D341Med (cell line): ENCODE measurements at regions not wholly inside any gene's neighbourhood (a gene's known extent, or its start where the extent isn't known, plus 50 kb on each side); places are given as distances from the start of the nearest gene placed in this dataset.
A peak's percentile ranks its signal among the peaks of the same experiment; 100 is the strongest.
"Not testable (repeated sequence)": the region's sequence is repeated elsewhere in the genome, so short reads cannot be mapped to it uniquely, and the experiment has no call there.

Experiments
- DNase-seq: peaks from one replicate; pipeline ENCODE4 v3.0.0; 2012; ENCODE audit warnings: low spot score

- no peak for DNase-seq
Measured at GRCh38 chr7:4525884-4526283, 156.2 kb upstream of the FOXK1 start.

DNA sequence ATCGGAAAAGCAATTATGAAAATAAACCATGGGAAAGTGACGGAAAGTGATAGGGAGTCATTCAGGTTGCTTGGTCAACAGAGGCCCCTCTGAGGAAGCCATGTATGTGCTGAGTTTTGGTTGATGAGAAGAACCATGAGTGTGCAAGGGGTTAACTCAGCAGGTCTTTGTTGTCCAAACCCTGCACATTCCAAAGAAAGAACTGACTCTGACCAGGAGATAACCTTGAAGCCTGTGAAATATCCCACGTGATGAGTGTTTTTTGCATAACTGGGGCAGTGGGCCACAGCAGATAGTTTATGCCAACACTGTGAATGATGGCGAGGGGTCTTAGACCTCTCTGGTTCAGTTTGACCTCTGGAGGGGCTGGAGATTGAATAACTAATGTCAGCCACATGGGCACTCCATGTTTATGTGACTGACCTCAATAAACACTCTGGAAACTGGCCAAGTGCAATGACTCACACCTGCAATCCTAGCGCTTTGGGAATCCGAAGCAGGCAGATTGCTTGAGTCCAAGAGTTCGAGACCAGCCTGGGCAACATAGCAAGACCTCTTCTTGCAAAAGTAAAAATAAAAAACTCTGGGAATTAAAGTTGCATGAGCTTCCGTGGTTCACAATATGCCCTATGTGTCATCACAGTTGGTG is 154.0 kb upstream of the FOXK1 start:
- DNase-seq = no peak

DNA sequence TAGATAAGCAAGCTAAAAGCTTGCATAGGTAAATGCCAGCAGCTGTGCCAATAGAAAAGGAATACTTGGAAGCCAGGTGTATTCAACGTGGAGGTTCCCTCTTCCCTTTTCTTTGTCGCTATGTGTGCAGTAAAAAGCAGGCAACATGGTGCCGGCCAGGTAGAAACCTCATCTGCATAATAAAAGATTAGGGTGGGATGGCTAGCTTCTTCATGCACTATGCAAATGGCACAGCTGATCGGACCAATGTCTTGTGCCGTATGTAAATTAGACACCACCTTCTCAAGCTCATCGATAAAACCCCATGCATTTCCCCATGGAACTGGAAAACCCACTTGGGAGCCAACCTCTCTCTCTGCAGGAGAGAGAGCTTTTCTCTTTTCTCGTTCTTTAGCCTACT is 150.9 kb upstream of the FOXK1 start:
- no peak for DNase-seq

GRCh38 chr7:4533339-4533738 is 148.8 kb upstream of the FOXK1 start:
- not testable (repeated sequence) for DNase-seq

DNA sequence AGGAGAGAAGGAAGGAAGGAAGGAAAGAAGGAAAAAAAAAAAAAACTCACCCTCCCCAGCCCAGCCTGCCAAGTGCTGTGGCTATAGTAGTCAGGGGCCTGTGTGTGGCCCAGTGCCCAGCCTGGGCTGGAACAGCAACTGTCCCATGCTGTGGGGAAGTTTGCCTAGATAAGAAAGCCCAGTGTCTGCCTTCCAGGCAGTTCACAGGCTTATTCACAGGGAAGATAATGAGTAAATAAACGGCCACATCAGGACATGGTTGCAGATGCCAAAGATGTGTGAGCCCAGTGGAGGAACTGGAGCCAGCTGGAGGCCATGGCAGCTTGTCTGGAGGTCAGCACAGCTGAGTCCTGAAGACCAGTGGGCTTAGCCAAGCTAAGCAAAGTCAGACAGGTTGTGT is 132.4 kb upstream of the FOXK1 start:
- DNase-seq = no peak

GRCh38 chr7:4550117-4550516 is 132.0 kb upstream of the FOXK1 start:
- no peak for DNase-seq

DNA sequence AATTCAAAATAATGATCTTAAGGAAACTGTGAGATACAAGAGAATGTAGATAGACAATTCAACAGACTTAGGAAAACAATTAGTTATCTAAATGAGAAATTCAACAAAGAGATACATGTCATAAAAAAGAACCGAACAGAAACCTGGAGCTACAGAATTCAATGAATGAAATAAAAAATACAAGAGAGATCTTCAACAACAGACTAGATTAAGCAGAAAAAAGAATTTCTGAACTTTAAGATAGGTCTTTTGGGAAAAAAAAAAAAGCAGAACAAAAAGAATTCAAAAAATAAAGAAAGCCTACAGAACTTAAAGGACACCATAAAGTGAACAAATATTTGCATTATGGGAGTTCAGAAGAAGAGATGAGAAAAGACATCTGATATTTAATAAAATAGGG is 129.1 kb upstream of the FOXK1 start:
- no peak for DNase-seq

DNA sequence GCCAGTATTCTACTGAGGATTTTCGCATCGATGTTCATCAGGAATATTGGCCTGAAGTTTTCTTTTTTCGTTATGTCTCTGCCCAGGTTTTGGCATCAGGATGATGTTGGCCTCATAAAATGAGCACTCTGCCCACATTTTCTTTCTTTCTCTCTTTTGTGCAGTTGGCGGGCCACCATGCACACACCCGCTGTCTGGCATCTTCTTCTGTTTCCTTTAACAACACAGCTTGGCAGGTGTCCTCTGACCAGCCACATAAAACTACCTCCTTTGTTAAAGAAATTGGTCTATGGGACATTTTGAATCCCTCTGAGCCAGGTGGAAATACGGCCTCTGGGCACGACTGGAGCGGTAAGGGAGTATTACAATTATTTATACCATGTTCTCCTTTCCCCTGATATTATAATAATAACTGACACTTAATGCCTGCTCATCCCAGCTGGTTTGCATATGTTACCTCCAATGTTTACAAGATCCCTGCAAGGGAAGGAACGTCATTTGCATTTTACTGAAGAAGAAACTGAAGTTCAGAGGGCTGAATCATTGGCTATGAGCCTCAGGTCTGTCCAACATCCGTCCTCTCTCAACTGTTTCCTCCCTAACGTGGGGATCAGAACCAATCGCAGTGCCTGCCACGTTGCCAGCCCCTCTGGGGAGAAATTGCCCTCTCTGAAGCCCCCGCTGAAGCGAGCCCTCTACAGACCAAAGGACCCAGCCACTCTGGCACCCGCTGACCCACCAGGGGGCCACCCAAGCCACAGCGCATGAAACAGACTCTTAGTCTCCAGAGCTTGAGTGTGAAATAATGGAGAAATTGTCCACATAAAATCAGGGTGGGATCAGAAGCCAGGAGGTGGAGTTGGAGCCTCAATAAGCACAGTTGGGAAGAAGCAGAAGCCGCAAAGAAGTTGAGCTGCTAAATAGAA is 125.0 kb upstream of the FOXK1 start:
- no peak for DNase-seq

DNA sequence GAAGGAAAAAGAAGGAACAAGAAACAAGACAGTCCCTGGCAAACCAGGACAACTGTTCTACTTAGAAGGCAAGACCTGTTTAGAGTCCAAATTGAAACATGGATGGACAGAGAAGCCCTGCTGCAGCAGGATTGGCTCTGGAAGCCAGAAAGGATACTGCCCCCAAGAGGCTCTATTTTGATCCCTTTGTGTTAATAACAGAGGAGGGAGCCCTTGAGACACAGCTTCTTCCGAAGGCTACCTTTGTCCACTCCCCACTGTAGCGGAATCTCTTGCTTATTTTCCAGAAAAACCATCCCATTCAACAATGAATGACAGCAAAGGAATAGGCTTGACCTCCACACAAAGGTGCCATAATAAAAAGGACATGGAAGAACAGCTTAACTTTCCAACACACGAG is 120.3 kb upstream of the FOXK1 start:
- no peak for DNase-seq

DNA sequence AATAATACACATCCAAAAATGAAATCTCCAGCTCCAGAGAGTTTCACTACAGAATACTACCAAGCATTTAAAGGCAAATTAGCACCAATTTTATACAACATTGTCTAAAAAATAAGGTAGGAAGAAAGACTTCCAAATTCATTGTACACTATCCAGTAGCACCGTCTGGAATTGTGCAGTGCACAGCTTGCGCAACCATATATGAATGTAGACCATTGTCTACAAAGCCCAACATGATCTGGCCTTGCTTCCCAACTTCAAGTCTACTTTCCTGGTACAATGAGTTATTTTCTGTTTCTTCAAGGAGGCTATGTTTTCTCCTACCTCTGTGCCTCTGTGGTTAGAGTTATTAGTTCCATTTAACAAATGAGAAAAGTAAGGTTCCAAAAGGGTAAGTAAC is 115.4 kb upstream of the FOXK1 start:
- no peak for DNase-seq

- no peak for DNase-seq
Measured at GRCh38 chr7:4574851-4575250, 107.2 kb upstream of the FOXK1 start.

DNA sequence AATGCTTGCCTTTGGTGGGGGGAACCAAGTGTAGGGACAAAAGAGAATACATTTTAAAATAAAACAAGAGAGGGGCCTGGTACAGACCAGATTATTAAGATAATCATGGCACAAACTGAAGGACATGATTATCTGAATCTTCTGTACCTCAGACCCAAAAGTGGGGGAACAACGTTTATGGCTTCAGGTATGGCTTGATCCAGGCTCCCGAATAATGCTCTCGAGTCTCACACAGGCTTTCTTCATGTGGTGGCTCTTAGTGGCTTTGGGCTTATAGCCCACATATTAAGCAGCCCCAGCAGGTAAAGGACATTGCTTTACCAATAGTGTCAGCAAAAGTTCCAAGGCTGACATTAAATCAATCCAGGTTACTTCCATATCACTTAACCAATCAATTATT is 106.8 kb upstream of the FOXK1 start:
- DNase-seq = no peak

GRCh38 chr7:4602905-4603842 is 78.9 kb upstream of the FOXK1 start:
- no peak for DNase-seq

- no peak for DNase-seq
Measured at GRCh38 chr7:4603843-4604231, 78.3 kb upstream of the FOXK1 start.

- no peak for DNase-seq
Measured at GRCh38 chr7:4604456-4604940, 77.6 kb upstream of the FOXK1 start.

GRCh38 chr7:4606797-4607196 is 75.3 kb upstream of the FOXK1 start:
- DNase-seq = no peak

- DNase-seq = no peak
Measured at GRCh38 chr7:4607311-4607729, 74.8 kb upstream of the FOXK1 start.

DNA sequence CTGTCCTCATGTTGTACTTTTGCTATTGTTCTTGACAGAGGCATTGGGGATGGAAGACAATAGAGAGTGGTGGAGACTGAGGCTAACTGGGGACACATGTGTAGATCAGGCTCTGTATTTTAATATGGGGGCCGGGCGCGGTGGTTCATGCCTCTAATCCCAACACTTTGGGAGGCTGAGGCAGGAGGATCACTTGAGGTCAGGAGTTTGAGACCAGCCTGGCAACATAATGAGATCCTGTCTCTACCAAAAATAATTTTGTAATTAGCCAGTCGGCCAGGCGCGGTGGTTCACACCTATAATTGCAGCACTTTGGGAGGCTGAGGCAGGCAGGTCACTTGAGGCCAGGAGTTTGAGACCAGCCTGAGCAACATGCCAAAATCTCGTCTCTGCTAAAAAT is 72.5 kb upstream of the FOXK1 start:
- not testable (repeated sequence) for DNase-seq

DNA sequence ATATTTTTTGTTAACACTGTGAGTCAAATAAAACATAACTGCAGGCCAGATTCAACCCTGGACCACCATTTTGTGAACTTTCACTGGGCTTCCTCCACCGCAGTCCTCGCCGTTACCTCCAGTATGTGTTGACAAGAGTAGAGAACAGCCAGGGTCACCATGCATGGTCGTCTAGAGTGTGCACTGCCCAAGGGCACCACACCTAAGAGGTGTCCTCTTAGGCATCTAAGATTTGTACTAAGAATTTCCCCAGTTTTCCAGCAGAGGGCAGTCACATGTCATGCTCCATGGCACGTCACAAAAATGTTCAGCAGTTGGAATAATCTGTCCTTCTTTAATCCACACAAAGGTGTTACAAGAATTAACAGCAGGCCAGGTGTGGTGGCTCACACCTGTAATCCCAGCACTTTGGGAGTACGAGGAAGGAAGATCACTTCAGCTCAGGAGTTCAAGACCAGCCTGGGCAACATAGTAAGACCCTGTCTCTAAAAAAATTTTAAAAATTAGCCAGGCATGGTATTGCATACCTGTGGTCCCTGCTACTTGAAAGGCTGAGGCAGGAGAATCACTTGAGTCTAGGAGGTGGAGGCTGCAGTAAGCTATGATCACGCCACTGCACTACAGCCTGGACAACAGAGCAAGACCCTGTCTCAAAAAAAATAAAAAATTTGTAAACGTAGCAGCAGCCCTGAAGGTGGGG is 71.2 kb upstream of the FOXK1 start:
- peak; percentile 75 for DNase-seq

- DNase-seq = no peak
Measured at GRCh38 chr7:4612237-4612636, 69.9 kb upstream of the FOXK1 start.

DNA sequence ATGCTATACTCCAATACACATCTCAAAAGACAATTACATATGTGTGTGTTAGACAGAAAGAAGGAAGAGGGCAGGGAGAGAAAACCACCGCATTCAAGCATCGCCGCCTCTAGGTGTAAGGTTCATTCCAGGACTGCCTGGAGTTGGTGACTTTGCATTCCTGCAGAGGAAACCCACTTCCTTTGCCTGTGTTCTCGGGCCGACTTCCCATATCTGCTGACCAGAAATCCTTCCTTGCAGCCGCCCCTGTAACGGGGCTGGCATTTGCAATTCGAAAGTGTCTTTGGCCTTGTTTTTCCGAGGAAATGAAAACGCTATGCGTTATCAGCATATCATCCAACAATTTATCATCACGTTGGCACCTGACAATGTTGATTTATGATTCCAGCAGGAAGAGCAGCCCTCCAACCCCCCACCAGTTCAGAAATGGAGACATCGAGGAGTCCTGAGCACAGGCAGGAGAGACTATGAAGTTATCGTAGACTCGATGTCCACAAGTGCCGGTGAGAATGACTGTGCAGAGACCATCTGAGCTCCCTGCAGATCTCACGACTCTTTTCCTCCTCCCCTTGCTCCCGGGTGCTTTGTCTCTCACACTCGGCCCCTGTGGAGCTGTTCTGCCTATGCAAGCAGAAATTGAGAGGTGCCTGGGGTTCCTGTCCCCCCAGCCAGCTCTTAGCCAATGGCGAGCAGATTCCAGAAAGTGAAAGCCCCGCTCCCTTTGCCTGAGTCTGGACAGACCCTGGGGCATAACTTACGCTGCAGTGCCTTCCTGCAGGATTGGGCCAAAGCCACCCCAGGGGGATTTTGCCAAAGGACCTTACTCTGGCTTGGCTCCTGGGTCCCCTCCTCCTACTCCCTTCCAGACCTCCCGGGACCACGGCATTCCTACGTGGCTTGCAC is 68.9 kb upstream of the FOXK1 start:
- no peak for DNase-seq
